ENCODE measurements at regions not wholly inside any gene's neighbourhood (a gene's known extent, or its start where the extent isn't known, plus 50 kb on each side); places are given as distances from the start of the nearest gene placed in this dataset.

- TF ChIP-seq CTCF (conservative IDR thresholded peaks at IDR 0.05; ENCODE audit: low read length) (no peak), EZH2phosphoT487 (IDR thresholded peaks at IDR 0.05; ENCODE audit: borderline replicate concordance) (no peak)
Measured at GRCh38 chr2:220842901-220843665, 729.0 kb downstream of the EPHA4 start.

All from Loucy (cell line).